Body of pancreas (tissue), 4 donors: ENCODE measurements at regions not wholly inside any gene's neighbourhood (a gene's known extent, or its start where the extent isn't known, plus 50 kb on each side); places are given as distances from the start of the nearest gene placed in this dataset.

Experiments used
- ATAC-seq: fragments of 150-250 bp; one replicate; pipeline ENCODE4 v1.9.1; 2016
- DNase-seq, 4 donors: peaks; one replicate each; pipeline ENCODE4 v3.0.0-alpha.2; 2019
- H3K27ac ChIP-seq, 4 donors: fragments of 200-600 bp; sonication (generic); 1 replicate in 3 of 4; 2 replicates in 1 of 4; pipeline versions ENCODE4 v1.5.1 to v1.6.1; 2016 to 2019; ENCODE audit warnings: mild to moderate bottlenecking in 1 of 4, mixed read lengths in 1 of 4, moderate library complexity in 1 of 4
- H3K27me3 ChIP-seq, 2 donors: fragments of 200-600 bp; sonication (generic); one replicate each; pipeline ENCODE4 v1.6.0; 2016; ENCODE audit warnings: mild to moderate bottlenecking in 1 of 2
- H3K36me3 ChIP-seq, 2 donors: fragments of 200-600 bp; sonication (generic); replicated peaks in 1 of 2; 2 replicates each; pipeline ENCODE4 v1.5.1; 2016; ENCODE audit warnings: low read depth in 2 of 2; ENCODE audit not compliant: insufficient read depth in 1 of 2
- H3K4me1 ChIP-seq: fragments of 200-600 bp; sonication (generic); one replicate; pipeline ENCODE4 v1.6.0; 2016
- H3K4me3 ChIP-seq, 2 donors: fragments of 200-600 bp; sonication (generic); 1 replicate in 1 of 2; 2 replicates in 1 of 2; pipeline ENCODE4 v1.5.1; 2016 to 2019
- H3K9me3 ChIP-seq, 3 donors: fragments of 200-600 bp; sonication (generic); 1 replicate in 2 of 3; 2 replicates in 1 of 3; pipeline ENCODE4 v1.5.1; 2016
- POLR2A ChIP-seq, 3 donors: fragments of 450-650 bp; IDR thresholded peaks; one replicate each; pipeline ENCODE4 v1.6.1; 2016; ENCODE audit warnings: antibody characterized with exemption in 3 of 3, mild to moderate bottlenecking in 2 of 3
- WGBS, 2 donors: methylation state at CpG; one replicate each; pipeline ENCODE4 v1.1.5; 2017; 5-methylcytosine and 5-hydroxymethylcytosine counted together
- intact Hi-C: fragments of 100-400 bp; cut with DNase I; formaldehyde crosslinking; loops from one replicate; pipeline ENCODE4 v1.15.1; 2023
- TF ChIP-seq, protein P1 (sequence below), 7 experiments: fragments of 450-650 bp in 4 of 7; fragments of 200-600 bp in 3 of 7; sonication (generic) in 3 of 7; IDR thresholded peaks; one replicate each; pipeline ENCODE4 v1.5.1; 2016 to 2019; ENCODE audit warnings: antibody characterized with exemption in 7 of 7

DNA sequence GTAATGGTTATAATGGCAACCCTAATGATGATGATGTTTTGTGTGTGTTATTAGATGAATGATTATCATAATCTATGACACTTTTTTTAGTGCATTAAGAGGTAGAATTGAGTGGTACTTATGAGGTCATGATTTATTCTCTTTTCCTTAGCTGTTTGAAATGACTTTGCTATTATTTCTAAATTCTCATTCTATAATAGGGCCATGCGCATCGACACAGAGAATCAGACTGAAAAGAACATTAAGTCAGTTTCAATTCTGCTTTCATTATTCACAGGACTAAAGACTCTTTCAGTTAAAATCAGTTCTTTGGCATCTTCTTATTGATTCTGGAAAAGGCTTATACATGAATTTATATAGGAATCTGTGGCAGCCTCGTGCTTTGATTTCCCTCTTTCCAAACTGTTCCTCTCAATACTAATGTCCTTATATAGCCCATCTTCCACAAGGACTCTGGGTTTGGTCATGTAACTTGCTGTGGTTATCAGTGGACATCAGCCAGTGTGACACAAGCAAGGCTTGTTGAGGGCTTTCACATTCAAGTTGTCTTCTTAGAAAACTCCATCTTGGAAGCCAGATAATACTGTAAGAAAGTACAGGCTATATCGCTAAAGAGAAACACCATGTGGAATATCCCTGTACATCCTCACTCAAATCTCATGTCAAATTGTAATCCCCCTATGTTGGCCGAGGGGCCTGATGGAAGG, 140.3 kb upstream of the CHD1 start:
- no peaks in the 10 kb centered on the region for H3K27me3 ChIP-seq
- H3K4me3 ChIP-seq: no peak overlapping the region
- H3K4me1 ChIP-seq: no peaks in the 10 kb centered on the region
- no peaks in the 10 kb centered on the region for H3K9me3 ChIP-seq
- intact Hi-C loops: no loop called here
- no peaks in the 10 kb centered on the region for H3K36me3 ChIP-seq
- TF ChIP-seq, protein P1, sequence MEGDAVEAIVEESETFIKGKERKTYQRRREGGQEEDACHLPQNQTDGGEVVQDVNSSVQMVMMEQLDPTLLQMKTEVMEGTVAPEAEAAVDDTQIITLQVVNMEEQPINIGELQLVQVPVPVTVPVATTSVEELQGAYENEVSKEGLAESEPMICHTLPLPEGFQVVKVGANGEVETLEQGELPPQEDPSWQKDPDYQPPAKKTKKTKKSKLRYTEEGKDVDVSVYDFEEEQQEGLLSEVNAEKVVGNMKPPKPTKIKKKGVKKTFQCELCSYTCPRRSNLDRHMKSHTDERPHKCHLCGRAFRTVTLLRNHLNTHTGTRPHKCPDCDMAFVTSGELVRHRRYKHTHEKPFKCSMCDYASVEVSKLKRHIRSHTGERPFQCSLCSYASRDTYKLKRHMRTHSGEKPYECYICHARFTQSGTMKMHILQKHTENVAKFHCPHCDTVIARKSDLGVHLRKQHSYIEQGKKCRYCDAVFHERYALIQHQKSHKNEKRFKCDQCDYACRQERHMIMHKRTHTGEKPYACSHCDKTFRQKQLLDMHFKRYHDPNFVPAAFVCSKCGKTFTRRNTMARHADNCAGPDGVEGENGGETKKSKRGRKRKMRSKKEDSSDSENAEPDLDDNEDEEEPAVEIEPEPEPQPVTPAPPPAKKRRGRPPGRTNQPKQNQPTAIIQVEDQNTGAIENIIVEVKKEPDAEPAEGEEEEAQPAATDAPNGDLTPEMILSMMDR (IDR thresholded peaks at IDR 0.05): no peak
- no peak for TF ChIP-seq POLR2A (IDR thresholded peaks at IDR 0.05)
- H3K27ac ChIP-seq: no peak overlapping the region
- WGBS, 2 donors: 82 to 85% methylated on average over 5 of the region's 5 CpGs
- DNase-seq (no peak), ATAC-seq (no peak)

DNA sequence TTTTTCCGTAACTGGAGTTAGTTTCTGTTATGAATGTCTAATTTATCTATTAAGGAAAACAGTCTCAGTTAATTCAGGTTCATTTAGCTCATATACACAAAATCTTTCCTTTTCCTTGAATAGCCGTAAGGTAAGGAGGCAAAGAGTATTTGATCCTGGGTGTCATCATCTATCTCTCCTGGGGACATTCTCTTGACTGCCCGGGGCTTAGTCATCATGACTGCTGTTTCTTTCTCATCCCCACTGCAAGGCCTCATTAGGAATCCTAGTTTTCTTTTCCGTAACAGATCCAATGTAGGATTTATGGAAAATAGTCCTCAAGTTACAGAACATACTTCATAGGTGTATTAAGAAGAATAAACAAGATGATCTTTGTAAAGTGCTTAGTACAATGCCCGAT, 134.9 kb upstream of the CHD1 start:
- no peak for DNase-seq
- WGBS, 2 donors: 85 to 87% methylated on average over 5 of the region's 5 CpGs
- ATAC-seq: no peak

DNA sequence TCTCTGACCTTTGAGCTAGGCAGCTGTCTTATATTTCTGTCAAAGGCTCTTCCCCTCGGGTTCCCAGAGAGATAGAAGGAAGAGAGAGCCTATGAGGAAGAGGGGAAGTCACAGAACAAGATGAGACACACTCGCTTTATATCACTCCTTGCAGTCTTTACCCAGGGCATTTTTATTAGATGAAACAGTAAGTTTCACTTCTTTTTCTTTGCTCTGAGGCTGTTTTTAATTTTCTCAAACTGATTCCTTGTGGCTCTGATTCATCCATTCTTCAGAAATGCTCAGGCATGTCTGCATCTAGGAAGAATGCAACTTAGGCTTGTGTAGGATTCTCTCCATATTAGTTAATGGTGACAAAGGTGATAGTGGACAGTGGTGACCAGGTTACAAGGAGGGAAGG, 132.9 kb upstream of the CHD1 start:
- DNase-seq (no peak), ATAC-seq (no peak)
- no peak overlapping the region for H3K4me3 ChIP-seq
- H3K27me3 ChIP-seq: no peaks in the 10 kb centered on the region
- no peak overlapping the region for H3K27ac ChIP-seq
- peaks cover 9% of the 10 kb centered on the region for H3K4me1 ChIP-seq
- WGBS, 2 donors: 20 to 27% methylated on average over 2 of the region's 2 CpGs
- H3K36me3 ChIP-seq: no peaks in the 10 kb centered on the region
- no peak for TF ChIP-seq POLR2A (IDR thresholded peaks at IDR 0.05)
- TF ChIP-seq, protein P1 (IDR thresholded peaks at IDR 0.05): no peak
- no peaks in the 10 kb centered on the region for H3K9me3 ChIP-seq
- intact Hi-C loops: no loop called here

More for the DNA sequence above, 134.9 kb upstream of the CHD1 start:
- Histone ChIP-seq H3K9me3 (no peaks in the 10 kb centered on the region), H3K27ac (no peak overlapping the region), H3K4me3 (no peak overlapping the region), H3K36me3 (no peaks in the 10 kb centered on the region), H3K27me3 (no peaks in the 10 kb centered on the region), H3K4me1 (peaks cover 9% of the 10 kb centered on the region)
- TF ChIP-seq, protein P1 (IDR thresholded peaks at IDR 0.05): no peak
- no peak for TF ChIP-seq POLR2A (IDR thresholded peaks at IDR 0.05)
- intact Hi-C loops: no loop called here

DNA sequence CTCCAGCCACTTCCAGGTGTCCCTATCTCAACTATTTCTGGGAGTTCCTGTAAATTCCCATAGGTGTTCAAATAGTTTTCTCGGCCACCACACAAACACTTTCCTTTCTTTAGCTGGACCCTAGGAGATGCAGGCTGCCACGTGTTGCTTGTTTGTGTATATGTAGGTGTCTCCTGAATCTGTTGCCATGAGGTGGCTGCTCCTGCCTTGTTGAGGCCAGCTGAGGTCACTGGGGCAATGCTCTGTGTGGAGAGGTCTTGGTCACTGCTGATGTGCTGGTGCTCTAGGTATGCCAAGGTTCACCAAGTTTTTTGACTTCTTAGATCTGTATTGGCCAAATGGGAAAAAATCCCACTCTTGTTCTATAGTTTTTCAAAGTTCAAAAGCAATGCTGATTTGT, 132.5 kb upstream of the CHD1 start:
- no peak for TF ChIP-seq POLR2A (IDR thresholded peaks at IDR 0.05)
- TF ChIP-seq, protein P1 (IDR thresholded peaks at IDR 0.05): no peak
- intact Hi-C loops: no loop called here
- Histone ChIP-seq H3K27ac (no peak overlapping the region), H3K9me3 (no peaks in the 10 kb centered on the region), H3K4me3 (no peak overlapping the region), H3K36me3 (no peaks in the 10 kb centered on the region), H3K27me3 (no peaks in the 10 kb centered on the region), H3K4me1 (peaks cover 9% of the 10 kb centered on the region)
- WGBS, 2 donors: 20 to 33% methylated on average over 2 of the region's 2 CpGs
- DNase-seq (no peak), ATAC-seq (no peak)
